HCT116 (cell line): ENCODE measurements at regions not wholly inside any gene's neighbourhood (a gene's known extent, or its start where the extent isn't known, plus 50 kb on each side); places are given as distances from the start of the nearest gene placed in this dataset.

Source experiments
- CEBPB ChIP-seq: IDR thresholded peaks from 2 replicates; pipeline ENCODE4 v1.6.1; 2012; ENCODE audit warnings: low read depth
- EZH2phosphoT487 ChIP-seq: fragments of 200-600 bp; IDR thresholded peaks from 2 replicates; pipeline ENCODE4 v1.6.1; 2018; ENCODE audit warnings: antibody characterized with exemption, borderline replicate concordance
- POLR2A ChIP-seq: IDR thresholded peaks from 2 replicates; pipeline ENCODE4 v1.7.0; 2011; ENCODE audit warnings: borderline replicate concordance; ENCODE audit not compliant: insufficient read depth, insufficient read length; ENCODE audit errors: extremely low read depth
- POLR2AphosphoS5 ChIP-seq: IDR thresholded peaks from 2 replicates; pipeline ENCODE4 v1.6.1; 2011; ENCODE audit warnings: mild to moderate bottlenecking, low read depth, low read length, moderate library complexity
- SIN3A ChIP-seq: IDR thresholded peaks from 2 replicates; pipeline ENCODE4 v1.6.1; 2012; ENCODE audit warnings: low read depth
- TF ChIP-seq, protein P1 (sequence below), 3 experiments: fragments of 200-600 bp in 1 of 3; sonication (generic) in 1 of 3; IDR thresholded peaks in 2 of 3; conservative IDR thresholded peaks in 1 of 3; 2 replicates each; pipeline ENCODE4 v1.5.1; 2012 to 2017; ENCODE audit warnings: low read depth in 2 of 3, low read length in 2 of 3, antibody characterized with exemption in 1 of 3, borderline replicate concordance in 1 of 3, control low read depth in 1 of 3, mild to moderate bottlenecking in 1 of 3, mixed read lengths in 1 of 3, mixed run types in 1 of 3, moderate library complexity in 1 of 3; ENCODE audit not compliant: insufficient read depth in 1 of 3
- TF ChIP-seq, protein P2 (sequence below): IDR thresholded peaks from 2 replicates; pipeline ENCODE4 v1.6.1; 2012; ENCODE audit warnings: low read depth
- TF ChIP-seq, protein P3 (sequence below): IDR thresholded peaks from 2 replicates; pipeline ENCODE4 v1.6.1; 2012
- TF ChIP-seq, protein P4 (sequence below): IDR thresholded peaks from 2 replicates; pipeline ENCODE4 v1.6.1; 2011; ENCODE audit warnings: mild to moderate bottlenecking, low read length, moderate library complexity; ENCODE audit not compliant: insufficient replicate concordance; ENCODE audit errors: extremely low read depth

DNA sequence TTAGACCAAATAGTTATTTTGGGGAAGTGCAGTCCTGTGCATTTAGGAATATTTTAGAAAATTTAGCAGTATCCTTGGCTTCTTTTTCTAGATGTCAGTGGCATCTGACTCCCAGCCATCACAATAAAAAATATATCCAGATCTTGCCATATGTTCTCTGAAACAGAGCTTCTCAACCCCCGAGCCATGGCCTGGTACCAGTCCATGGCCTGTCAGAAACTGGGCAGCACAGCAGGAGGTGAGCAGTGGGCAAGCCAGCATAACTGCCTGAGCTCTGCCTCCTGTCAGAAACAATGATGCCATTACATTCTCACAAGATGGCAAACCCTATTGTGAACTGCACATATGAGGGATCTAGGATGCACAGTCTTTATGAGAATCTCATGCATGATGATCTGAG lies 480.0 kb downstream of the LRRIQ3 start:
- no peak for TF ChIP-seq CEBPB
- TF ChIP-seq, protein P1, sequence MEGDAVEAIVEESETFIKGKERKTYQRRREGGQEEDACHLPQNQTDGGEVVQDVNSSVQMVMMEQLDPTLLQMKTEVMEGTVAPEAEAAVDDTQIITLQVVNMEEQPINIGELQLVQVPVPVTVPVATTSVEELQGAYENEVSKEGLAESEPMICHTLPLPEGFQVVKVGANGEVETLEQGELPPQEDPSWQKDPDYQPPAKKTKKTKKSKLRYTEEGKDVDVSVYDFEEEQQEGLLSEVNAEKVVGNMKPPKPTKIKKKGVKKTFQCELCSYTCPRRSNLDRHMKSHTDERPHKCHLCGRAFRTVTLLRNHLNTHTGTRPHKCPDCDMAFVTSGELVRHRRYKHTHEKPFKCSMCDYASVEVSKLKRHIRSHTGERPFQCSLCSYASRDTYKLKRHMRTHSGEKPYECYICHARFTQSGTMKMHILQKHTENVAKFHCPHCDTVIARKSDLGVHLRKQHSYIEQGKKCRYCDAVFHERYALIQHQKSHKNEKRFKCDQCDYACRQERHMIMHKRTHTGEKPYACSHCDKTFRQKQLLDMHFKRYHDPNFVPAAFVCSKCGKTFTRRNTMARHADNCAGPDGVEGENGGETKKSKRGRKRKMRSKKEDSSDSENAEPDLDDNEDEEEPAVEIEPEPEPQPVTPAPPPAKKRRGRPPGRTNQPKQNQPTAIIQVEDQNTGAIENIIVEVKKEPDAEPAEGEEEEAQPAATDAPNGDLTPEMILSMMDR (IDR thresholded peaks at IDR 0.05 in 2 of 3, conservative IDR thresholded peaks at IDR 0.05 in 1 of 3; ENCODE audit: borderline replicate concordance in 1 of 3, insufficient read depth in 1 of 3, low read depth in 2 of 3, low read length in 2 of 3) = no peak
- no peak for TF ChIP-seq POLR2A
- TF ChIP-seq POLR2AphosphoS5 = no peak
- no peak for TF ChIP-seq EZH2phosphoT487
- TF ChIP-seq, protein P2, sequence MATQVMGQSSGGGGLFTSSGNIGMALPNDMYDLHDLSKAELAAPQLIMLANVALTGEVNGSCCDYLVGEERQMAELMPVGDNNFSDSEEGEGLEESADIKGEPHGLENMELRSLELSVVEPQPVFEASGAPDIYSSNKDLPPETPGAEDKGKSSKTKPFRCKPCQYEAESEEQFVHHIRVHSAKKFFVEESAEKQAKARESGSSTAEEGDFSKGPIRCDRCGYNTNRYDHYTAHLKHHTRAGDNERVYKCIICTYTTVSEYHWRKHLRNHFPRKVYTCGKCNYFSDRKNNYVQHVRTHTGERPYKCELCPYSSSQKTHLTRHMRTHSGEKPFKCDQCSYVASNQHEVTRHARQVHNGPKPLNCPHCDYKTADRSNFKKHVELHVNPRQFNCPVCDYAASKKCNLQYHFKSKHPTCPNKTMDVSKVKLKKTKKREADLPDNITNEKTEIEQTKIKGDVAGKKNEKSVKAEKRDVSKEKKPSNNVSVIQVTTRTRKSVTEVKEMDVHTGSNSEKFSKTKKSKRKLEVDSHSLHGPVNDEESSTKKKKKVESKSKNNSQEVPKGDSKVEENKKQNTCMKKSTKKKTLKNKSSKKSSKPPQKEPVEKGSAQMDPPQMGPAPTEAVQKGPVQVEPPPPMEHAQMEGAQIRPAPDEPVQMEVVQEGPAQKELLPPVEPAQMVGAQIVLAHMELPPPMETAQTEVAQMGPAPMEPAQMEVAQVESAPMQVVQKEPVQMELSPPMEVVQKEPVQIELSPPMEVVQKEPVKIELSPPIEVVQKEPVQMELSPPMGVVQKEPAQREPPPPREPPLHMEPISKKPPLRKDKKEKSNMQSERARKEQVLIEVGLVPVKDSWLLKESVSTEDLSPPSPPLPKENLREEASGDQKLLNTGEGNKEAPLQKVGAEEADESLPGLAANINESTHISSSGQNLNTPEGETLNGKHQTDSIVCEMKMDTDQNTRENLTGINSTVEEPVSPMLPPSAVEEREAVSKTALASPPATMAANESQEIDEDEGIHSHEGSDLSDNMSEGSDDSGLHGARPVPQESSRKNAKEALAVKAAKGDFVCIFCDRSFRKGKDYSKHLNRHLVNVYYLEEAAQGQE = no peak
- TF ChIP-seq, protein P3, sequence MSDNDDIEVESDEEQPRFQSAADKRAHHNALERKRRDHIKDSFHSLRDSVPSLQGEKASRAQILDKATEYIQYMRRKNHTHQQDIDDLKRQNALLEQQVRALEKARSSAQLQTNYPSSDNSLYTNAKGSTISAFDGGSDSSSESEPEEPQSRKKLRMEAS = no peak
- TF ChIP-seq SIN3A = no peak
- TF ChIP-seq, protein P4, sequence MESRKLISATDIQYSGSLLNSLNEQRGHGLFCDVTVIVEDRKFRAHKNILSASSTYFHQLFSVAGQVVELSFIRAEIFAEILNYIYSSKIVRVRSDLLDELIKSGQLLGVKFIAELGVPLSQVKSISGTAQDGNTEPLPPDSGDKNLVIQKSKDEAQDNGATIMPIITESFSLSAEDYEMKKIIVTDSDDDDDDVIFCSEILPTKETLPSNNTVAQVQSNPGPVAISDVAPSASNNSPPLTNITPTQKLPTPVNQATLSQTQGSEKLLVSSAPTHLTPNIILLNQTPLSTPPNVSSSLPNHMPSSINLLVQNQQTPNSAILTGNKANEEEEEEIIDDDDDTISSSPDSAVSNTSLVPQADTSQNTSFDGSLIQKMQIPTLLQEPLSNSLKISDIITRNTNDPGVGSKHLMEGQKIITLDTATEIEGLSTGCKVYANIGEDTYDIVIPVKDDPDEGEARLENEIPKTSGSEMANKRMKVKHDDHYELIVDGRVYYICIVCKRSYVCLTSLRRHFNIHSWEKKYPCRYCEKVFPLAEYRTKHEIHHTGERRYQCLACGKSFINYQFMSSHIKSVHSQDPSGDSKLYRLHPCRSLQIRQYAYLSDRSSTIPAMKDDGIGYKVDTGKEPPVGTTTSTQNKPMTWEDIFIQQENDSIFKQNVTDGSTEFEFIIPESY = no peak
